ENCODE measurements at regions not wholly inside any gene's neighbourhood (a gene's known extent, or its start where the extent isn't known, plus 50 kb on each side); places are given as distances from the start of the nearest gene placed in this dataset.

GRCh38 chr6:25042984-25043725 is 107.4 kb upstream of the RIPOR2 start:
- TF ChIP-seq CTCF (IDR thresholded peaks at IDR 0.05) (no peak), EP300 (IDR thresholded peaks at IDR 0.05) (no peak), POLR2AphosphoS5 (IDR thresholded peaks at IDR 0.05) (no peak), POLR2A (IDR thresholded peaks at IDR 0.05) (no peak)
